GM21529 (cell line): ENCODE measurements at regions not wholly inside any gene's neighbourhood (a gene's known extent, or its start where the extent isn't known, plus 50 kb on each side); places are given as distances from the start of the nearest gene placed in this dataset.

Source experiments
- ATAC-seq: cut with Tn5 transposase; IDR thresholded peaks from one replicate; pipeline ENCODE4 v1.9.1; 2021; ENCODE audit not compliant: unreplicated experiment

DNA sequence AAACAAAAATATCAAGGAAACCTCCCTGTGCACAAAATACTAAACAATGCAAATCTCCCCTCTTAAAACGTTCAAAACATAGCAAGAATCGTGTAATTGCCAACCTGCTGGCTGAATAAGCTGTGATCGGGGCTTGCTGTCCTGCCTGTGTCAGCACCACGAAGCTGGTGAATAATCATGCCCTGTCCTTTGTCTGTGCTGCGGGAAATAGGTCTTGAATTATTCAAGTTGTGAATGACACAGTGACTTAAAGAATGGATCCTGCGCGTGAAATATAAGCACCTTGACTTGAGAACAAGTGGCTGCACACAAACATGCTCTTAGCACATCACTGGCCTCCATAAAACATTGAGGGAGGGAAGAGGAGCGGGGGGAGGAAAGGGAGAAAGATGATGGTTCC lies 130.2 kb downstream of the OAT start:
- ATAC-seq = no peak

DNA sequence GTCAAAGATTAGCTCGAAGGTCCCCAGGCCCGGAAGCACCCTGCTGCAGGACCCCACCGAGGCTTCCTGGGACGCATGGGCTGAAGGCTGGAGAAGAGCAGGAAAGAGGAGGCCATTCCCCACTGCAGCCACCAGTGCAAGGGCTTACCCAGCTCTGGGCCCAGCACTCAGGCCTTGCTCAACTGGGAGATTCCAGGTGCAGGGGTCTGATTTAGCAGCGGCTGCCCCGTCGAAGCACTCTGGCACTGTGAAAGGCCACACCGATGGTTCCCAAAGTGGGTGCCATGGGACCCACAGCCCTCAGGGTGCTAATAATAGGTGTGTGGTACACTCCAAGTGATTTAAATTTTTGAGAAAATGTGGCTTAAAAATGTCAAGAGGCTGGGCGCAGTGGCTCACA lies 130.9 kb downstream of the OAT start:
- ATAC-seq = no peak

DNA sequence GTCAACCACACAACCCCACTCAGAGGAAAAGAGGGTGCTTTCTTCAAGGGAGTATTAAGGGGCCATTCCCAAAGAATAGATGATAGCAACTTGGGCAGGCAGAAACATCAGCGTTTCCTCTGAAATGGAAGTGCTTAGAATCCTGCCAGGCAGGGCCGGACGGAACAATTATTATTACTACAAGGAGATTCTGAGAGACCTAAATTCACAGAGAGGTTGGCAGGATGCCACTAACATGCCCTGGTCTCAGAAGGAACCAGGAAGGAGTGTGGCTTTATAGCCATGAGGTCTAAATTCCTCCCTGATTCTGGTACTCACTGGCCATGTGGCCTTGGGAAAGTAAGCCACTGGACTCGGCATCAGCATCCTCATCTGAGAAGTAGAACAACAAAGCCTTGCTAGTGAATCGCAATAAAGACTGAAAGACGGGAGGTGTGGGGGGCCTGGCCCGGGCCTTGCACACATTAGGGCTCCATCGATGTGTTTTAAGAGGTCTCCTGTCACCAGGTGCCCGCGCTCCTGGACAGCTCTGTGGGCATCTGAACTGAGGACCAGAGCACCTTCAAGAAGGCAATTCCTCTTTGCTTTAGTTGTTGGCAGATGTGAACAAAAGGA lies 131.5 kb downstream of the OAT start:
- ATAC-seq = no peak

DNA sequence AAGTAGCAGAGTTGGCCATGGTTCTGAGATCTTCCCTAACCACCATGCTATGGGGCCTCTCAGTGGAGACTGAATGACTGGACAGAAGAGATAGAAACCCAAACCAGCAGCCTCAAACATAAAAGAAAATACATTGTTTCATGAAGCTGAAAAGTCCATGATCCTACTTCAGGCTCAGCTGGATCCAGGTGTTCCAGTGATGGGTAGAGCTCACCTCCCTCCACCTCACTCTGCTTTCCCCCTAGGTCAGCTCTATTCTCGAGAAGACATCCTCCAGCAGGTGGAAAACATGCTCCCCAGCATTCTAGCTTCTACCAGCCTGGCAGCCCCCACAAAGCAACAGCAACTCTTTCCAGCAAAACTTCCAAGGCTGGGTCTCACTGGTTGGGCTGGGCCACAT lies 132.1 kb downstream of the OAT start:
- no peak for ATAC-seq

DNA sequence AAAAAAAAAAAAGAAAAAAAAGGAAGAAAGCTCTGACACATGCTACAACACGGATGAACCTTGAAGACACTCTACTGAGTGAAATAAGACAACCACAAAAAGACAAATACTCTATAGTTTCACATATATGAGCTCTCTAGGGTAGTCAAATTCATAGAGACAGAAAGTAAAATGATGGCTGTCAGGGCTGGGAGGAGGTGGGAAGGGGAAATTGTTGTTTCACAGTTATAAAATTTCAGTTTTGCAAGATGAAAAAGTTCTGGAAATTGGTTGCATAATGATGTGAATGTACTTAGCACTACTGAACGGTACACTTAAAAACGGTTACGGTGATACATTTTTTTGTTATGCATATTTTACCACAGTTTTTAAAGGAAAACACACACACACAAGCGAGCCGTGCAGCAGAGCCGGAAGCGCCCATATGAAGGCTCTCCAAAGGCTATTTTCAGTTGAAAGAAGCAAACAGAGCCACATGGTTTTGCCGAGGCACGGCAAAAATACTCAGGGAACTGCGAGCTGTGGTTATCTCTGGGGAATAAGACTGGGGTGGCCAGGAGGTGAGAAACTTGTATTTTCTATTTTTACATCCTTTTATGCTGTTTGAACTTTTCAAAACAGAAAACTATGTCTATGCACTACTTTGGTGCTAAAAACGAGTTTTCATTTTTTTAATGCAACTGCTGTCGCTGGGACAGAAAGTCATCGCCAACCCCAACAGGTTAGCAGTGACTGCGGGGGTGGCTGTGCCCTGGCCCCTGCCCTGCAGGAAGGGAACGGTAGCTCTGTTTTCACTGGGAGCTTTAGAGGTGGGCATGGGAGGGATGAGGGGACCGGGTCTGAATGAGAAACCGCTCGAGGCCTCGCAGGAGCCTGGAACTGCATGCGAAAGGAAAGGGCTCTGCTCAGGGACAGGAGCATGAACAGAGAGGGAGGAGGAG lies 132.9 kb downstream of the OAT start:
- peak; percentile 78 for ATAC-seq

DNA sequence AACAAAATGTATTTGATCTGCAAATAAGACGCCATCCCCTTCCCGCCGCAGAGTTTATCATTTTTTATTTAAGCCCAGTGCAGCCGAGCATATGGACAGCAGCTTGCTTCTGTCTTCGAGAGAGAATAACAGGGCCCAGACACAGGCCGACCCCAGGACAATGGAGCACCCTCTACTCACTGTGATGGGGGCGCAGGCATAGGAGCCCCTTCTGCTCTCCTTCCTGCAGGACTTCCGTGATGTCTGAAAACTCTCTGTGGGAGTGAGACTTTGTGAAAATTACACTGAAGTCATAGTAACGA lies 134.8 kb downstream of the OAT start:
- ATAC-seq = no peak

DNA sequence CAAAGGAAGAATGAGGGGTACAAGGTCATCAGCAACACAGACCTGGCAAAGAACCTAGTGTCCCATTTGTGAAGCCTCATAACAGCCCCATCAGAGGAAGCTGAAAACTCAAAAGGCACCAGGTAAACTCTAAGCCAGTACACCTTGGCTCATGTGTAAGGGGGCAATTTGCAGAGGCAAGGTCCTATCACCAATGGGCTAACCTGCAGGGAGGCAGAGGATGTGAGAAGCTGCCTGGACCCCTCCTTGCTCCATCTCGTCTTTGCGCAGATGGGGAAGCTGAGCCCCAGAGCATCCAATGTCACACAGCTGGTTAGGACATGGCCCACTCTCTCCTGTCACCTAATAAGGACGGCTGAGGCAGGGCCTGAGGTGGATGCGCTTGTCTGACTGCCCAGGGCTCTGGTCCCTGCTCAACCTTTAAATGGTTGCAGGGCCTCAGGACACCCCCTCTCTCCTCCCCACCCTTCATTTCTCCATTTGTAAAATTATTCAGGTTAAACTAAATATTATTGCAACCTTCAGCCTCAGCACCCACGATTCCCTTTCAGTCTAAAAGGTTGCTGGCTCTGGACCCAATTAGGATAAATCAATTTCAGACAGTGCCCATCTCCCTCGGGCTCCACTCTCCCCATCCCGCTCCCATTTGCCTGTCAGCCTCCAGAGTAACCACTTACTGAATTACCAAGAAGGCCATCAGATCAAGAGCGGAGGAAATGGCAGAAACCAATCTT lies 135.3 kb downstream of the OAT start:
- no peak for ATAC-seq

DNA sequence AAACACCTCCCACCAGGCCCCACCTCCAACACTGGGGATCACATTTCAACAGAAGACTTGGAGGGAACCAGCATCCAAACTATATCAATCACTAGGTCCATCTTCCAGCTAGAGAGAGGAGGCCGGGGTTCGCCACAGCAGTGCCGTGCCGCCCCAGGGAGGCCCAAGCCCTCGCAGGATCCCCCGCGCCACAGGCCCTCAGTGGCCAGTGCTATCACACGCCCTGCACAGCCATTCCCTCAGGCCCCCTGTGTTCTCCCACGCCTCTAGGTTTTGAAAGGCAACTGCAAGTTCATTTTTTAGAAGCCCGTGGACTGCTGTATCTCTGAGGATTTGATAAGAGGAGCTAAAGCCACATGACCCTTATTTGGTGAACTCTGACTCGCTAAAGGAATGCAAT lies 136.4 kb downstream of the OAT start:
- no peak for ATAC-seq

DNA sequence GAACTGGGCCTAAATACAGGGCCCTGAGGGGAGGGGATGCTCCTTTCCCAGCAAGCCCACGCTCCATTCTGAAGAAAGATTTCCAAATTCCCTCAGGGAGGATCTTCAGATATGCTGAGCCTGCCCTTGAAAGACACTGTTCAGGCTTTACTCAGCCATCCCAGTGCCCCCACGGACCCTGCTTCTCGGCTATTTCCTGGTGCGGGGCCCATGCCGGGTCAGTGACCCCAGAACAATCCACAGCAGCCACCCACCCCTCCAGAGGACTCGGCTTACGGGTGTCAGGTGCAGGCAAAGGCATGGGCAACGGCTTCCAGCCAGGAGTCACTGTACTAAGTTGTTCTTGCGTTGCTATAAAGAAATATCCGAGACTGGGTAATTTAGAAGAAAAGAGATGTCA lies 137.1 kb downstream of the OAT start:
- no peak for ATAC-seq

DNA sequence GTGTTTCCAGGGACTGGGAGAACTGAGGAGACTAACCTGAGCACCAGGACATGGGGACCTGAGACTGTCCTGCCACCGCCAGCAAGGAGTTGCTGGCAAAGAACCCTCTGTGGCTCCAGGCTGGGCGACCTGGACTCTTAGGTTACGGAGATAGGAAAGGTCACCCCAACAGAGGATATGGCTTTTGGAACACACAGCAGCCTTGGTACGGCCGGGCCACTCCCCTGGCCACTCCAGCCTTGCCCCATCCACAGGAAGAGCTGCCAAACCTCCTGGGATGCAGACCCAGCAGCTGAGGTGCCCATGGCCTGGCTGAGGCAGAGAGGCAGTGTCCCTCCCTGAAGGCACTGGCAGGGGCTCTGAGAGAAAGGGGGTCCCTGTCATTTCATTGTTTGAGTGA lies 137.8 kb downstream of the OAT start:
- ATAC-seq = no peak

DNA sequence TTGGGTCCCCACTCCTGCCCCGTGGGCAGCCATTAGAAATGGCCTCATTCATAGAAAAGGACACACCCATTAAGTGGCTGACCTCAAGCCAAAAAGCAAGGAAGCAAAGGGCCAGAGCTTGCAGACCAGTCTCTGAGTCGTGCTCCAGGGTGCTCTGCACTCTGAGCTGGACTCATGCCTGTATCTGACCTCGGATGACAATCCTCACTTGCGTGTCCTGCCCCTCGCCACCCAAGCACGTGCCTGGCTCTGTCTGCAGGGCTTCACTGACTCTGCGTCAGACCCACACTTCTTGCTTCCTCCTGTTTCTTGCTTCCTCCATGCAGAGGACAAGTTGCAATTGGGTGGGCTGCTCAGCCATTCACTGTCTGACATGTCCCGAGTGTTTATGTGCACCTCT lies 138.8 kb downstream of the OAT start:
- no peak for ATAC-seq

DNA sequence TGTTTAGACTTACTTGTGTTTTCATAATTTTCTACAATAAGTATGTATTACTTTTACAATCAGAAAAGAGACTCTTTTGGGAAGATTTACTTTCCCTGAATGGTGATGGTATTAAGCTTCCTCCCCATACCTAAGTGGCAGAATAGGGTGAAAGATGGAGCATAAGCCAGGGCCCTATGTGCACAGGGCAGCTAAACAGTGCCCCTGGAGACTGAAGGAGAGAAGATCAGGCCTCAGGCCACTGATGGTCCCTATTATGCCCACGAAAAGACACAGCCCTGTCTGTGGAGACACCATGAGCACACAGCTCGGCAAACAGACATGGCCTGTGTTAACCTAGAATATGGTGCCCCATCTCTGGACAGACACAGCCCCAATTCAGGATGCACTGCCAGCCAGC lies 139.4 kb downstream of the OAT start:
- ATAC-seq = no peak

DNA sequence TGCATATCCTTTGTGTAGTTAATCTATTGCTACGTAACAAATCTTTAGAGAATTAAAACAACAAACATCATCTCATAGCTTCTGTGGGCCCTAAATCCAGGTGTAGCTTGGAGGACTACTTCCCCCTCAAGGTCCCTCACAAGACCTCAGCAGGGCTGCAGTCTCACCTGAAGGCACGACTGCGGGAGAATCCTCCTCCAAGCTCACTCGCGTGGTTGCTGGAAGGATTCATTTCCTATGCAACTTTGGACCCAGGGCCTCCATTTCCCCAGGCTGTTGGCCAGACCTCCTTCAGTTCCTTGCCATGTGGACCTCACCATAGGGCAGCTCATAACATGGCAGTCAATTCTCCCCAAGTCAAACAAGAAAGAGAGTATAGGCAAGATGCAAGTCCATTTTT lies 140.4 kb downstream of the OAT start:
- no peak for ATAC-seq

DNA sequence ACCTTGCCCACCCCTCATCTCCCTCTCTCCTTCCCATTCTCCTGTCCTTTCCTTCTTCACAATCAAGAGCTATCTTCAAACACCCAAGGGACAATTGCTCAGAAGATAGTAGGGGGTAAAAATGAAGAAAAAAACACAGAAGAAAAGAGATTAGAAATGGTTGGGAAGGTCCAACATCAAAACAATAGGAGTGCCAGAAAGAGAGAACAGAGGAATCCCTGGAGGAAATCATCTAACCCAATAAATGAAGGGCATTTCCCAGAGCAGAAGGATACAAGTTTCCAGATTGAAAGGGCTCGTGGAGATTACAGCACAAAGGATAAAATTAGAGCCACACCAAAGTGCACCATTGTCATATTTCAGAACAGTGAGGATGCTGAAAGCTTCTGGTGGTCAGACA lies 145.6 kb downstream of the OAT start:
- no peak for ATAC-seq

DNA sequence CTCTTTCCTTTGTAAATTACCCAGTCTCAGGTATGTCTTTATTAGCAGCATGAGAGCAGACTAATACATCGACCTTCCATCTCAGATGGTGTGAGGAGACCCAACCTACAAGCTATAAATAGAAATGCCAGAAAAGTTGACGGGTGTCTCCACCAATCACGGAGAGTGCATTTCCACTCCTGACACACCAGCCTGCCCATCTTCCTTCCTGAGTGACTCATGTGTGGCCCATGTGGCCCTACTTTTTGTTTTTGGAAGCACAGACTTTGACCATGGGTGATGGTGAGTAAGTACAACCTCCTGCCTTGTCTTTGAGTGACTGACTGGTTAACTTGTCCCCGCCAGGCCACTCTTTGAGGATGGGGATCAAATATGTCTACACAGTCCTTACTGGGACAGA lies 147.0 kb downstream of the OAT start:
- ATAC-seq = no peak

DNA sequence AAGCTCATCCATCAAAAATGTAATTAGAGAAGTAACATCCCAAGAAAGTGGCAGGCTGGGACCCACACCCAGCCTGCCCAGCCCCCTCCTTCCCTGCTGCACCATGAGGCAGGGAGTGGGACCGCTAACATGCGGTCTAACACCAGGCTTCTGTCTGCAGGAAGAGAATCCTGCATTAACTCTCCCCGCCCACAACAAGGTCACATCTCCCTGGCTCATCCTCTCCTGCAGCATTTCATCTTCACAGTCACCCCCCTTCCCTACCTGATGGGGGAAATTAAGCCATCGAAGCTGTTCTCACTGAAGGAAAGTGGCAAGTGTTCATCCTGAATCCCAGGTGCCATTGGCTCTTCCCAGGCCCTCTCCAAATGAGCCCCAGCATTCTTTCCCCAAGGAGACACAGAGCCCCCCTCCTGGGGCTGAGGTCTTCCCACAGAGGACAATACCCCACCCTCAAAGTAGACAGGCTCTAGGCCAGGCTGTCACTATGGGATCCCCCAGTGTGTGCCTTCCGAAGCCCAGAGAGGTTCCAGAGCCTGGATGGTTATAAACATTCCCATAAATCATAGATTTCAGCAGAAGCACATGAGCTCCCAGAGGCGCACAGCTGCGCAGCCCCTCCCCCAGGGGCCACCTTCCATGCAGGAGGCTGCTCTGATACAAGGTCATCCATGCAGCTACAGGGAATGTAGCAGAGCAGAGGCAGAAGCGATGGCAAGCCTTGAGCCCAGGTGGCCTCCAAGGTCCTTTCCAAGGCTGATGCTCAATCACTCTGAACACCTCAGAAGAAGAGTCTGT lies 148.0 kb downstream of the OAT start:
- no peak for ATAC-seq

DNA sequence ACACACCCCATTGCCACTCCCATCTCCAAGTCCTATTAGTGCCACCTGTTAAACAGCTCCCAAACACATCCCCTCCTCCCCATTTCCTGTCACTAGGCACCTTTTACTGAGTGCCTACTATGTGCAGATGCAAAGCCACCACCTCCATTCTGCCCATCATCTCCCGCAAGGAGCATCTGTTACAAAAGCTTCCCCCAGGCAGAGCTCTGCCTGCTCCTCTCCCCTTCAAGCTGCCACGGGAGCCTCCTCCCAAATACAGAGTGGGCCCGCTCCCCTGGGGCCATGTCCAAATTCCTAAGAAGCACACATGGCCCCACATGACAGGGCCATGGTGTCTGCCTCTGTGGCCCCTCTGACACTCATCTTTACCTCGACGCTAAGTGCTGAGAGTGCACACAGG lies 149.7 kb downstream of the OAT start:
- no peak for ATAC-seq

DNA sequence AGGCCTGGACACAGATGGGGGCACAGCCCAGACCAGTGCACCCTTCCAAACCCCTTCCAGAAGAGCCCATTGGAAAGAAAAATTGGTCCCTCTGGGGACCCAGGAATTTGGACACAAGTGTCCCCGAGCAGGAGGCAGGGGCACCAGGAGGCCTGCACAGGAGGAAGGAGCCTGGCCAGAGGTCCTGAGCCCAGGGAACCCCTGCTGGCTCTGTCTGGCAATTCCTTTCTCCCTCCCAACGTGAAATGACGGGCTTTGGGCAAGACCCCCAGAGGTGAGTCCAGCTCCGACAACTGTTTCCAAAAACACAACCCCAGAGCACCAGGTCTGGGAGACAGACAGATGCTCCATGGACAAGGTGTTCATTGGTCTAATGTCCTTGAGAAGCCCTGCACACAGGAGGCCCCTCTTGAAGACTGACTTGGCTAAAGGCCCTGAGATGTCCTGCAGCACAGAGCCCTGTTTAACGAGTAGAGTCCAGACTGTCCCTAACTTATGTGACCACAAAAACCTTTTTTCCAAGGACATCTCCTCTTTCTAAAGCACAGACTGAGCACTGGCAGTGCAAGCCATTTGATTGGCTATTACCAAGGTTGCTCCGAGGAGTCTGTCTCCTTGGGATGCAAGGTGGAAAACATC lies 150.7 kb downstream of the OAT start:
- ATAC-seq = no peak

DNA sequence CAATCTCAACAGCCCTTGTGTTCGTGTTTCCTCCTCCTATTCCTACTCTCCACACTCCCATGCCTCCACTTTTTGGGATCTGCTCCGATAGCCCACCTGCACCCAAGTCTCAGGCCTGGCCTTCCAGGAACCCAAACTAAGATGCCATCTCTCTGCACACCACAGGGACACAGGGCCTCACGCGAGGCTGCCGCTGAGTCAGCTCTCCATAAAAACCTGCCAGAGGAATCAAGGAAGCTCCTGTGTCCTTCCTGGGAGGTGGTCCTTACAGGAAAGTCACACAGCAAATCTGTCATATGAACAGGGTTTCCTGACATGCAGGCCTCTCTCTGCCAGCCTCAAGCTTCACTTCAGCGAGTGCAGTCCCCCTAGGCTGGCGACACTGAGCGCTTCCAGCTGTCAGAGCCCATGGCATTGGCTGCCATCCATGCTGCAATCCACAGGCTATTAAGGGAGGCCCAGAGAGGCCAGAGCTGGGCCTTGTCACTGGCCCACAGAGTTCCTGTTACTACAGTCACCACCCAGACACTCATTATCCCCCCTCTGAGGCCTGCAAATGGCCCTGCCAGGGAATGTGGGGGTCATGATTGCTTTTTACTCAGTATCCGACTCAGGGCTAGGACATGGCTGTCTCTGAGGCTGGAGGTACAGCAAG lies 151.4 kb downstream of the OAT start:
- no peak for ATAC-seq

DNA sequence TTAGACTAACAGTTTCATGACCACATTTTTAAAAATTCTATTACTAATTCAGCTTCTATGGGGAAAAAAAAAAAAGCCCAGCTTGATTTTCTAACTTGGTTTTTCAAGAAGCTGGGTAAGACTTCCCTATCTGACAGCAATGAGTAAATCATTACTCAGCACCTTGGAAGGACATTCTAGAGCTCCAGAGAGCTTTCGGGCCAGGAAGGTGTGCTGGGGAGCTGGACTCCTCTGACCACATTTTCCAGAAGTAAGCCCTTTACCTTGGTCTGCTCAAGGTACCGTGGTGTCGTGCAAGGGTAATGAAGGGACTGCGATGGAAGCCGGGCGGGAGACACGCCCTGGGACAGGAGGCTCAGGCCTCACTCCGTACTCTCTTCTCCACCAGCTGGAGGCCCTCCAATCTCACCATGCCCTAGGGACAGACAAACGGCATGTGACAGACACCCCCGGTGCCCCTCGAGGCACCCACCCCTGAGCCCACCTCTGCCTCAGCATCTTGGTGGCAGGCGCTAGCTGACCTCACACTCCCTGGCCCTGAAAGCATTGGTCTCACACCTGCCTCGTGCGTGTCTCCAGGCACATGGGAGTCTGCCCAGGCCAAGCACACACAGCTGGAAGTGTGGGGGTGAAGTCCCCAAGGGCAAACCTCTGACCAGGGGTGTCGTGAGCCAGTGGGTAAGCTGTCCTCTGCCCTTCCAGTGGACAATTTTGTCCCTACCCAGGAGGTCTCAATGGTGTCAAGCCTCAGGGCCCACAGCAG lies 152.1 kb downstream of the OAT start:
- ATAC-seq = no peak
